DOHH2 (cell line): ENCODE measurements at regions not wholly inside any gene's neighbourhood (a gene's known extent, or its start where the extent isn't known, plus 50 kb on each side); places are given as distances from the start of the nearest gene placed in this dataset.

ENCODE experiments used
- H3F3A ChIP-seq: fragments of 200-600 bp; sonication (generic), shearing (Covaris generic); 2 replicates; pipeline ENCODE4 v1.6.0; 2016; ENCODE audit warnings: antibody characterized with exemption, mild to moderate bottlenecking; ENCODE audit not compliant: control insufficient read depth, insufficient read depth
- H3K27ac ChIP-seq: fragments of 200-600 bp; sonication (generic); 2 replicates; pipeline ENCODE4 v1.5.1; 2014; ENCODE audit warnings: low read depth, mild to moderate bottlenecking, low read length, moderate library complexity
- H3K27me3 ChIP-seq: fragments of 200-600 bp; sonication (generic); 2 replicates; pipeline ENCODE4 v1.6.1; 2014; ENCODE audit warnings: mild to moderate bottlenecking, low read length, mixed read lengths; ENCODE audit not compliant: control insufficient read depth
- H3K36me3 ChIP-seq: fragments of 200-600 bp; sonication (generic); 2 replicates; pipeline ENCODE4 v1.6.1; 2014; ENCODE audit warnings: mild to moderate bottlenecking, low read length, moderate library complexity, mixed read lengths; ENCODE audit not compliant: control insufficient read depth
- H3K4me1 ChIP-seq: fragments of 200-600 bp; sonication (generic); 2 replicates; pipeline ENCODE4 v1.6.1; 2014; ENCODE audit warnings: mild to moderate bottlenecking, low read length, mixed read lengths; ENCODE audit not compliant: control insufficient read depth
- H3K4me2 ChIP-seq: fragments of 200-600 bp; sonication (generic); 2 replicates; pipeline ENCODE4 v1.6.0; 2014; ENCODE audit warnings: mild to moderate bottlenecking, low read length, moderate library complexity
- H3K4me3 ChIP-seq: fragments of 200-600 bp; sonication (generic); 2 replicates; pipeline ENCODE4 v1.5.1; 2014; ENCODE audit warnings: mild to moderate bottlenecking, low read length, mixed read lengths
- H3K79me2 ChIP-seq: fragments of 200-600 bp; sonication (generic); 2 replicates; pipeline ENCODE4 v1.6.1; 2014; ENCODE audit warnings: mild to moderate bottlenecking, low read length, mixed read lengths; ENCODE audit not compliant: control insufficient read depth
- H3K9me2 ChIP-seq: fragments of 200-600 bp; sonication (generic); replicated peaks from 2 replicates; pipeline ENCODE4 v1.6.1; 2014; ENCODE audit warnings: mild to moderate bottlenecking, low read length, mixed read lengths; ENCODE audit not compliant: control insufficient read depth
- H3K9me3 ChIP-seq: fragments of 200-600 bp; sonication (generic); 2 replicates; pipeline ENCODE4 v1.6.1; 2014; ENCODE audit warnings: antibody characterized with exemption, low read length, mixed read lengths; ENCODE audit not compliant: control insufficient read depth, insufficient read depth
- H4K20me1 ChIP-seq: fragments of 200-600 bp; sonication (generic); 2 replicates; pipeline ENCODE4 v1.6.0; 2014; ENCODE audit warnings: low read depth, mild to moderate bottlenecking, antibody characterized with exemption, low read length, moderate library complexity; ENCODE audit not compliant: control insufficient read depth, insufficient read depth
- EZH2phosphoT487 ChIP-seq: fragments of 200-600 bp; sonication (generic); IDR thresholded peaks from 2 replicates; pipeline ENCODE4 v1.6.1; 2017; ENCODE audit warnings: borderline replicate concordance, mild to moderate bottlenecking, antibody characterized with exemption, low read length, moderate library complexity, mixed read lengths
- TF ChIP-seq, protein P1 (sequence below): fragments of 200-600 bp; sonication (generic); IDR thresholded peaks from one replicate; pipeline ENCODE4 v1.5.1; 2014; ENCODE audit warnings: antibody characterized with exemption, mild to moderate bottlenecking, low read depth, low read length; ENCODE audit not compliant: poor library complexity, severe bottlenecking

DNA sequence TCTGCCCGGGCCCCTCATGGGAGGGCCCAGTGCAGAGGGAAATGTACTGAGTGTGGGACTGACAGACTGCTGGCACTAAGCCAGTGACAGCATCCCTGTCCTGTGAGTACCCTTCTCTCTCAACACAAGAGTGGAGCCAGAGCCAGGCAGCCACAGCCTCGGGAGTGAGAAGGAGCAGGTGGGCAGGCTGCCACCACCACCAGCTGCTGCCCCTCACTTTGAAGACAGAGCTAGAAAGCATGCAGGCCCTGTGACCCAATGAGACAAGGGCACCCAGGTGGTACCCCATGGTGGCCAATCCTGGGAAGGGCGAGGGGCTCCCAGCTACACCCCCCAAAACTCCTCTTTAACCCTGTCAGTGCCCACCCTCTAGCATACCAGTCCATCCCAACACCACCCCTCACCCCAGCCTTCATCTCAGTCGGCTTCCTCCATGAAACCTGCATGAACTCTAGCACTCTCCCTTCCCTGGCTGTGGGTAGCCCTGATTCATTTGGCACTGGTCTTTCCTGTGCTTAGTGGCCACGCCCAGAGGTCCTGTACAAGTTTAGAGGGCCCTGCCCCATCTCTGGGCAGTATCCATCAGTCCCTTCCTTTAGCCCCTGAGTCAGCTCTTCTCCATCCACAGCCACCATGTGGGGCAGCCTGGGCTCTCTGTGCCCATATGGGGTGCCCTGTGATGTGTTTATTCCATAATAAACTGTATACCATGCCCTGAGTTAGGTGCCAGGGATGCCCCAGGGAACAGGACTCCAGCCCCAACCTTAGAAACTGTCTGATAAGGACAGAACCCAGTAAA, 207.0 kb upstream of the ZMIZ1 start:
- Histone ChIP-seq H3K4me3 (no peak overlapping the region), H3K79me2 (no peaks in the 10 kb centered on the region), H3K9me2 (no peaks in the 10 kb centered on the region), H3K36me3 (no peaks in the 10 kb centered on the region), H3F3A (no peaks in the 10 kb centered on the region), H3K4me1 (no peaks in the 10 kb centered on the region), H3K27ac (no peak overlapping the region), H3K9me3 (no peaks in the 10 kb centered on the region), H4K20me1 (no peaks in the 10 kb centered on the region), H3K4me2 (no peak overlapping the region), H3K27me3 (0 out of 2 replicates have a peak, but pooled peaks cover 2% of the 10 kb centered on the region)
- TF ChIP-seq, protein P1, sequence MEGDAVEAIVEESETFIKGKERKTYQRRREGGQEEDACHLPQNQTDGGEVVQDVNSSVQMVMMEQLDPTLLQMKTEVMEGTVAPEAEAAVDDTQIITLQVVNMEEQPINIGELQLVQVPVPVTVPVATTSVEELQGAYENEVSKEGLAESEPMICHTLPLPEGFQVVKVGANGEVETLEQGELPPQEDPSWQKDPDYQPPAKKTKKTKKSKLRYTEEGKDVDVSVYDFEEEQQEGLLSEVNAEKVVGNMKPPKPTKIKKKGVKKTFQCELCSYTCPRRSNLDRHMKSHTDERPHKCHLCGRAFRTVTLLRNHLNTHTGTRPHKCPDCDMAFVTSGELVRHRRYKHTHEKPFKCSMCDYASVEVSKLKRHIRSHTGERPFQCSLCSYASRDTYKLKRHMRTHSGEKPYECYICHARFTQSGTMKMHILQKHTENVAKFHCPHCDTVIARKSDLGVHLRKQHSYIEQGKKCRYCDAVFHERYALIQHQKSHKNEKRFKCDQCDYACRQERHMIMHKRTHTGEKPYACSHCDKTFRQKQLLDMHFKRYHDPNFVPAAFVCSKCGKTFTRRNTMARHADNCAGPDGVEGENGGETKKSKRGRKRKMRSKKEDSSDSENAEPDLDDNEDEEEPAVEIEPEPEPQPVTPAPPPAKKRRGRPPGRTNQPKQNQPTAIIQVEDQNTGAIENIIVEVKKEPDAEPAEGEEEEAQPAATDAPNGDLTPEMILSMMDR: no peak
- no peak for TF ChIP-seq EZH2phosphoT487

- H4K20me1 ChIP-seq: no peaks in the 10 kb centered on the region
- no peaks in the 10 kb centered on the region for H3K9me2 ChIP-seq
- H3K4me2 ChIP-seq: no peak overlapping the region
- no peak overlapping the region for H3K4me3 ChIP-seq
- H3K79me2 ChIP-seq: no peaks in the 10 kb centered on the region
- no peak overlapping the region for H3K27ac ChIP-seq
- H3F3A ChIP-seq: no peaks in the 10 kb centered on the region
- TF ChIP-seq, protein P1: no peak
- no peak for TF ChIP-seq EZH2phosphoT487
- no peaks in the 10 kb centered on the region for H3K4me1 ChIP-seq
- H3K36me3 ChIP-seq: no peaks in the 10 kb centered on the region
- H3K27me3 ChIP-seq: 0 out of 2 replicates have a peak, but pooled peaks cover 2% of the 10 kb centered on the region
- H3K9me3 ChIP-seq: no peaks in the 10 kb centered on the region
Observed at GRCh38 chr10:78862328-78862640, 206.5 kb upstream of the ZMIZ1 start.

GRCh38 chr10:78863140-78863905, 205.4 kb upstream of the ZMIZ1 start:
- H3K27me3 ChIP-seq: 0 out of 2 replicates have a peak, but pooled peaks cover 2% of the 10 kb centered on the region
- TF ChIP-seq, protein P1: no peak
- TF ChIP-seq EZH2phosphoT487: no peak
- H3K4me2 ChIP-seq: no peak overlapping the region
- no peaks in the 10 kb centered on the region for H3K79me2 ChIP-seq
- H3F3A ChIP-seq: no peaks in the 10 kb centered on the region
- no peak overlapping the region for H3K27ac ChIP-seq
- H3K4me1 ChIP-seq: no peaks in the 10 kb centered on the region
- no peak overlapping the region for H3K4me3 ChIP-seq
- H3K9me2 ChIP-seq: no peaks in the 10 kb centered on the region
- H3K36me3 ChIP-seq: no peaks in the 10 kb centered on the region
- no peaks in the 10 kb centered on the region for H4K20me1 ChIP-seq
- no peaks in the 10 kb centered on the region for H3K9me3 ChIP-seq
